Right atrium auricular region (tissue), 2 donors: ENCODE measurements at regions not wholly inside any gene's neighbourhood (a gene's known extent, or its start where the extent isn't known, plus 50 kb on each side); places are given as distances from the start of the nearest gene placed in this dataset.
"Not testable (repeated sequence)": the region's sequence is repeated elsewhere in the genome, so short reads cannot be mapped to it uniquely, and the experiment has no call there.

ENCODE experiments used
- DNase-seq: peaks from one replicate; pipeline ENCODE4 v3.0.0-alpha.2; 2019; ENCODE audit warnings: low spot score
- H3K27ac ChIP-seq, 2 donors: fragments of 200-600 bp; sonication (generic); 1 replicate in 1 of 2; 2 replicates in 1 of 2; pipeline ENCODE4 v1.5.1; 2016 to 2019
- H3K27me3 ChIP-seq, 2 donors: fragments of 200-600 bp; sonication (generic); one replicate each; pipeline versions ENCODE4 v1.5.1 to v1.6.0; 2017 to 2019
- H3K36me3 ChIP-seq: fragments of 200-600 bp; sonication (generic); one replicate; pipeline ENCODE4 v1.5.1; 2016
- H3K4me1 ChIP-seq, 2 donors: fragments of 200-600 bp; sonication (generic); one replicate each; pipeline versions ENCODE4 v1.5.1 to v1.6.0; 2017 to 2019
- H3K4me3 ChIP-seq, 2 donors: fragments of 200-600 bp; sonication (generic); 1 replicate in 1 of 2; 2 replicates in 1 of 2; pipeline ENCODE4 v1.5.1; 2017 to 2019; ENCODE audit warnings: mild to moderate bottlenecking in 1 of 2, moderate library complexity in 1 of 2
- H3K9me3 ChIP-seq, 2 donors: fragments of 200-600 bp; sonication (generic); one replicate each; pipeline ENCODE4 v1.5.1; 2019
- CTCF ChIP-seq, 2 donors: fragments of 200-600 bp; sonication (generic); IDR thresholded peaks; one replicate each; pipeline ENCODE4 v1.5.1; 2019; ENCODE audit warnings: antibody characterized with exemption in 2 of 2

GRCh38 chr3:152677491-152677890 lies 157.4 kb upstream of the P2RY1 start:
- no peaks in the 10 kb centered on the region for H3K36me3 ChIP-seq
- DNase-seq, result no peak
- no peak overlapping the region for H3K4me3 ChIP-seq
- no peak for TF ChIP-seq CTCF (IDR thresholded peaks at IDR 0.05)
- H3K27me3 ChIP-seq, result no peaks in the 10 kb centered on the region
- H3K27ac ChIP-seq, result no peak overlapping the region
- H3K9me3 ChIP-seq, result no peaks in the 10 kb centered on the region
- H3K4me1 ChIP-seq, result no peaks in the 10 kb centered on the region

- TF ChIP-seq CTCF (IDR thresholded peaks at IDR 0.05), result no peak
- H3K4me1 ChIP-seq, result no peaks in the 10 kb centered on the region
- no peak overlapping the region for H3K27ac ChIP-seq
- H3K36me3 ChIP-seq, result no peaks in the 10 kb centered on the region
- H3K27me3 ChIP-seq, result no peaks in the 10 kb centered on the region
- DNase-seq, result no peak
- no peak overlapping the region for H3K4me3 ChIP-seq
- H3K9me3 ChIP-seq, result no peaks in the 10 kb centered on the region
Observed at GRCh38 chr3:152682477-152682876, 152.5 kb upstream of the P2RY1 start.

- no peak for DNase-seq
- no peak overlapping the region for H3K27ac ChIP-seq
- H3K4me1 ChIP-seq, result no peaks in the 10 kb centered on the region
- TF ChIP-seq CTCF (IDR thresholded peaks at IDR 0.05), result no peak
- H3K4me3 ChIP-seq, result no peak overlapping the region
- no peaks in the 10 kb centered on the region for H3K36me3 ChIP-seq
- no peaks in the 10 kb centered on the region for H3K9me3 ChIP-seq
- H3K27me3 ChIP-seq, result no peaks in the 10 kb centered on the region
Observed at GRCh38 chr3:152683521-152683999, 151.4 kb upstream of the P2RY1 start.

GRCh38 chr3:152684279-152684678 lies 150.7 kb upstream of the P2RY1 start:
- Histone ChIP-seq H3K36me3 (no peaks in the 10 kb centered on the region), H3K9me3 (no peaks in the 10 kb centered on the region), H3K27me3 (no peaks in the 10 kb centered on the region), H3K4me1 (no peaks in the 10 kb centered on the region), H3K27ac (no peak overlapping the region), H3K4me3 (no peak overlapping the region)
- no peak for TF ChIP-seq CTCF (IDR thresholded peaks at IDR 0.05)
- no peak for DNase-seq

GRCh38 chr3:152688313-152688712 lies 146.6 kb upstream of the P2RY1 start:
- Histone ChIP-seq H3K4me3 (no peak overlapping the region), H3K36me3 (no peaks in the 10 kb centered on the region), H3K4me1 (no peaks in the 10 kb centered on the region), H3K27me3 (no peaks in the 10 kb centered on the region), H3K9me3 (no peaks in the 10 kb centered on the region), H3K27ac (no peak overlapping the region)
- no peak for DNase-seq
- TF ChIP-seq CTCF (IDR thresholded peaks at IDR 0.05), result no peak

GRCh38 chr3:152692326-152692725 lies 142.6 kb upstream of the P2RY1 start:
- not testable (repeated sequence) for H3K36me3 ChIP-seq, H3K27me3 ChIP-seq, H3K4me1 ChIP-seq, H3K4me3 ChIP-seq, DNase-seq, H3K9me3 ChIP-seq, H3K27ac ChIP-seq

- not testable (repeated sequence) for H3K36me3 ChIP-seq, H3K9me3 ChIP-seq, H3K4me1 ChIP-seq, H3K27ac ChIP-seq, H3K27me3 ChIP-seq, DNase-seq, H3K4me3 ChIP-seq
Observed at GRCh38 chr3:152693521-152694250, 141.2 kb upstream of the P2RY1 start.
